ENCODE measurements at regions not wholly inside any gene's neighbourhood (a gene's known extent, or its start where the extent isn't known, plus 50 kb on each side); places are given as distances from the start of the nearest gene placed in this dataset.

DNA sequence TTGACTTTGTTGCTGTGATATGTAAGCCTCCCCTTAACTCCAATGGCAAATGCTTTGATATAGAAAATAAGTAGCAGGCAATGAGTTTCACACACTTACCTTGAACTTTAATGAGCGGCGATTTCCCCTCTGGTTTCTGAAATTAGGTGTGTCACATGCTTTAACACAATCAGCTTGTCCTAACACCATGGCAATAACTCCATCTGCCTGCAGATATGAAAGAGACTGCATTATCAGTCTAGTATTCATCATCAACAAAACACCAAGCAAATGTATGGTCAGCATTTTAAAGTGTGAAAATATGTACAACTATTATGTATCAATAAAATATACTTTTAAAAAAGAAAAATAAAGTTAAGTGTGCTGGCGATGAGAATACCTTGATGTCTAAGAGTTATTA lies 128.8 kb upstream of the FAM9B start:
- TF ChIP-seq, protein P1, sequence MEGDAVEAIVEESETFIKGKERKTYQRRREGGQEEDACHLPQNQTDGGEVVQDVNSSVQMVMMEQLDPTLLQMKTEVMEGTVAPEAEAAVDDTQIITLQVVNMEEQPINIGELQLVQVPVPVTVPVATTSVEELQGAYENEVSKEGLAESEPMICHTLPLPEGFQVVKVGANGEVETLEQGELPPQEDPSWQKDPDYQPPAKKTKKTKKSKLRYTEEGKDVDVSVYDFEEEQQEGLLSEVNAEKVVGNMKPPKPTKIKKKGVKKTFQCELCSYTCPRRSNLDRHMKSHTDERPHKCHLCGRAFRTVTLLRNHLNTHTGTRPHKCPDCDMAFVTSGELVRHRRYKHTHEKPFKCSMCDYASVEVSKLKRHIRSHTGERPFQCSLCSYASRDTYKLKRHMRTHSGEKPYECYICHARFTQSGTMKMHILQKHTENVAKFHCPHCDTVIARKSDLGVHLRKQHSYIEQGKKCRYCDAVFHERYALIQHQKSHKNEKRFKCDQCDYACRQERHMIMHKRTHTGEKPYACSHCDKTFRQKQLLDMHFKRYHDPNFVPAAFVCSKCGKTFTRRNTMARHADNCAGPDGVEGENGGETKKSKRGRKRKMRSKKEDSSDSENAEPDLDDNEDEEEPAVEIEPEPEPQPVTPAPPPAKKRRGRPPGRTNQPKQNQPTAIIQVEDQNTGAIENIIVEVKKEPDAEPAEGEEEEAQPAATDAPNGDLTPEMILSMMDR (conservative IDR thresholded peaks at IDR 0.05; ENCODE audit: low read depth, low read length): no peak
- TF ChIP-seq RAD21 (IDR thresholded peaks at IDR 0.05; ENCODE audit: low read length) (no peak), POLR2A (IDR thresholded peaks at IDR 0.05; ENCODE audit: low read depth, low read length) (no peak), MXI1 (IDR thresholded peaks at IDR 0.05; ENCODE audit: borderline replicate concordance, low read depth, low read length) (no peak), BHLHE40 (IDR thresholded peaks at IDR 0.05; ENCODE audit: low read depth, low read length) (no peak), RFX5 (IDR thresholded peaks at IDR 0.05; ENCODE audit: low read depth, low read length) (no peak), FOS (IDR thresholded peaks at IDR 0.05; ENCODE audit: low read depth, low read length) (no peak), RCOR1 (IDR thresholded peaks at IDR 0.05; ENCODE audit: insufficient replicate concordance, low read length) (no peak)

All from IMR-90 (cell line).